Fibroblast of pulmonary artery (primary cell): ENCODE measurements at regions not wholly inside any gene's neighbourhood (a gene's known extent, or its start where the extent isn't known, plus 50 kb on each side); places are given as distances from the start of the nearest gene placed in this dataset.
A peak's percentile ranks its signal among the peaks of the same experiment; 100 is the strongest.

Experiments used
- DNase-seq: peaks from one replicate; pipeline ENCODE4 v3.0.0-alpha.2; 2010; ENCODE audit warnings: low read depth
- H3K4me3 ChIP-seq: replicated peaks from 2 replicates; pipeline ENCODE4 v1.5.1; 2011; ENCODE audit warnings: low read depth, mild to moderate bottlenecking, control low read depth, low read length, moderate library complexity
- TF ChIP-seq, protein P1 (sequence below): IDR thresholded peaks from 2 replicates; pipeline ENCODE4 v1.5.1; 2011; ENCODE audit warnings: mild to moderate bottlenecking, control low read depth, low read length, inconsistent platforms; ENCODE audit errors: missing control alignments

DNA sequence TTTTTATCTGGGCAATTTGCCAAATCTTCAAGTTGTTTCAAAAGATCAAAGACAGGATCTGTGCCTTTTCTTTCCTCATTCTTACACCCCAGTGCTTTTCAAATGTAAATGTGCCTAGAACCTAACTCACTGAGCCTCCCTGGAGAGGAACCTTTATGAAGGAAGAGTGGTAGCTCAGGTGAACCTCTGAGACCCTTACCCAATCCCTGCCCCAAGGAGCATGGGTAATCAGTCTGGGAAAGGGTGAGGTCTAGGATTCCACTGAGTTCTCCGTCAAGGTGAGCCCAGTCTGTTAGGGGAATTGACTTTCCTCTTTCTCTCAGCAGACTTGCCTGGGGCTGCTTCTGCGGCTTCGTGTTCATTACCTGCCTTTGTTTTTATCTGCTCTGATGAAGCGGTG is 88.1 kb upstream of the MAP4K4 start:
- no peak for DNase-seq
- no peak overlapping the region for H3K4me3 ChIP-seq
- TF ChIP-seq, protein P1, sequence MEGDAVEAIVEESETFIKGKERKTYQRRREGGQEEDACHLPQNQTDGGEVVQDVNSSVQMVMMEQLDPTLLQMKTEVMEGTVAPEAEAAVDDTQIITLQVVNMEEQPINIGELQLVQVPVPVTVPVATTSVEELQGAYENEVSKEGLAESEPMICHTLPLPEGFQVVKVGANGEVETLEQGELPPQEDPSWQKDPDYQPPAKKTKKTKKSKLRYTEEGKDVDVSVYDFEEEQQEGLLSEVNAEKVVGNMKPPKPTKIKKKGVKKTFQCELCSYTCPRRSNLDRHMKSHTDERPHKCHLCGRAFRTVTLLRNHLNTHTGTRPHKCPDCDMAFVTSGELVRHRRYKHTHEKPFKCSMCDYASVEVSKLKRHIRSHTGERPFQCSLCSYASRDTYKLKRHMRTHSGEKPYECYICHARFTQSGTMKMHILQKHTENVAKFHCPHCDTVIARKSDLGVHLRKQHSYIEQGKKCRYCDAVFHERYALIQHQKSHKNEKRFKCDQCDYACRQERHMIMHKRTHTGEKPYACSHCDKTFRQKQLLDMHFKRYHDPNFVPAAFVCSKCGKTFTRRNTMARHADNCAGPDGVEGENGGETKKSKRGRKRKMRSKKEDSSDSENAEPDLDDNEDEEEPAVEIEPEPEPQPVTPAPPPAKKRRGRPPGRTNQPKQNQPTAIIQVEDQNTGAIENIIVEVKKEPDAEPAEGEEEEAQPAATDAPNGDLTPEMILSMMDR, result no peak

DNA sequence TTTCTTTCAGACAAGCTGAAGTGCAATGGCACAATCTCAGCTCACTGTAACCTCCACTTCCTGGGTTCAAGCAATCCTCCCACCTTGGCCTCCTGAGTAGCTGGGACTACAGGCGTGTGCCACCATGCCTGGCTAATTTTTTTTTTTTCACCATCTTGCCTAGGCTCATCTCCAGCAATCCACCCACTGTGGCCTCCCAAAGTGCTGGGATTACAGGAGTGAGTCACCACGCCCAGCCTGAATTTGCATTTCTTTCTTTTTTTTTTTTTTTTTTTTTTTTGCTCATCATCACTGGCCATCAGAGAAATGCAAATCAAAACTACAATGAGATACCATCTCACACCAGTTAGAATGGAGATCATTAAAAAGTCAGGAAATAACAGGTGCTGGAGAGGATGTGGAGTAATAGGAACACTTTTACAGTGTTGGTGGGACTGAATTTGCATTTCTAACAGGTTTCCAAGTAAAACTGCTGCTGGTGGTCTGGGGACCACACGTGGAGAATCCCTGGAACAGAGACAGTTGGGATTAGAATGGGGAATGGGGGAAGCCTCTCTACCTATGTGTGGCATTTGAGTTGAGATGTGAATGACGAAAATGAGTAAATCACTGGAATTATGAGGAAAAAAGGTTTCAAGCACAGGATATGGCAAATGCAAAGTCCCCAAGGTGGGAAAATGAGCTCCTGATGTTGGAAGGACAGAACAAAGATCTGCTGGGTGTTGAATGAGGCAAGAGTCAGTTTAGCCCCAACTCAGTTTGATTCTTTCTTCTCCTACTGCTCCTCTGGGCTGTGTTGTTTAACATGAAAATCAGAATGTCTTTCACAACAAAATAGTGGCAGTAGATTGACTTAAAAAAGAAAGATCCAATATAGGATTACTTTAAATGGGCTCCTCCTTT is 88.8 kb upstream of the MAP4K4 start:
- no peak for DNase-seq
- H3K4me3 ChIP-seq, result no peak overlapping the region
- TF ChIP-seq, protein P1, result no peak

DNA sequence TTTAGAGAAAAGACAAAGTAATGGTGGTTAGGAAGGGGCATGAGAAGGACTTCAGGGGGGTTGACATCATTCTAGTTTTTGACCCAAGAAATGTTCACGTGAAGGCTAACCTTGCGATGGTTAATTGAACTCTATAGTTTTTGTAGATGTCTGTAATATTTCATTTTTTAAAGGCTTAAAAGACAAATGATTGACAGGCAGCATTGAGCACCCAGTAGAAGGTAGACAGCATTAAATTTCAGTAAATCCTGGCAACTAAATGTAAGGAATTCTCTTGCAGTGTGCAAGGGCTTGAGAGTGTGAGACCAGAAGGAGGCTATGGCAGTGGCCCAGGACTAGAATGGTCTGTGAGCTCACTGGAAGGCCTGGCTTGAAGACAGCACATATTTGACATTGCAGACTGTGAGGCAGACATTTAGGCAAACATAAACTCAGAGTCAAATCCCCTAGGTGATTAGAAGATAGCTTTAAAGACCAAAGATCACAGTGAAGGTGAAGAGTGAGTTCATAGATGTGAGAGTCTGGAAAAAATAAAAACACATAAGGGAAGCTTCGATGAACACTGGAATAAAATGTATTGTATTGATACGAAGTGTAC is 100.1 kb upstream of the MAP4K4 start:
- DNase-seq, result peak; percentile 55

DNA sequence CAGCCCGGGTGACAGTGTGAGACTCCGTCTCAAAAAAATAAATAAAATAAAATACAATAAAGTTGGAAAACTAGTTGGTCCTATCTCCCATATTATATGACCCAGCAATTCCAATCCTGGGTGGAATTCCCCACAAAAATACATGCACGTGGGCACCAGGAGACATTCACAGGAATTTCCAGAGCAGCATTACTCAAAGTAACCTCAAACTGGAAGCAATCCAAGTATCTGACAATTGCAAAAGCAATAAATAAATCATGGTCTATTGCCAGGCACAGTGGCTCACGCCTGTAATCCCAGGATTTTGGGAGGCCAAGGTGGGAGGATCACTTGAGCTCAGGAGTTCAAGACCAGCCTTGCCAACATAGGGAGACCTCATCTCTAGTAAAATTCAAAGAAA is 101.2 kb upstream of the MAP4K4 start:
- DNase-seq, result peak; percentile 41
- TF ChIP-seq, protein P1, result no peak

More for the DNA sequence above, 100.1 kb upstream of the MAP4K4 start:
- H3K4me3 ChIP-seq, result no peak overlapping the region
- TF ChIP-seq, protein P1, result no peak

GRCh38 chr2:101587251-101587650 is 110.3 kb upstream of the MAP4K4 start:
- TF ChIP-seq, protein P1, result no peak
- DNase-seq, result no peak
- H3K4me3 ChIP-seq, result no peak overlapping the region

More for the DNA sequence above, 101.2 kb upstream of the MAP4K4 start:
- H3K4me3 ChIP-seq, result no peak overlapping the region

DNA sequence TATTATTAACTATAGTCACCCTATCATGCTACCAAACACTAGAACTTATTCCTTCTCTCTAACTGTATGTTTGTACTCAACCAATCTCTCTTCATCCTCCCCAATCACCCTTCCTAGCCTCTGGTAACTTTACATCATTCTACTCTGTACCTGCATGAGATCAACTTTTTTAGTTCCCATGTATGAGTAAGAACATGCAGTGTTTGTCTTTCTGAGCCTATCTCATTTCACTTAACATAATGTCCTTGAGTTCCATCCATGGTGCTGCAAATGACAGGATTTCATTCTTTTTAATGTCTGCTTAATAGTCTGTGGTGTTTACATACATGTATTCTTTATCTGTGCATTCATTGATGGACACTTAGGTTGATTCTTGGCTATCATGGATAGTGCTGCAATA is 108.9 kb upstream of the RFX8 start:
- TF ChIP-seq, protein P1, result no peak
- DNase-seq, result no peak
- H3K4me3 ChIP-seq, result no peak overlapping the region
